Glutamatergic neuron (in vitro differentiated cells): ENCODE measurements at regions not wholly inside any gene's neighbourhood (a gene's known extent, or its start where the extent isn't known, plus 50 kb on each side); places are given as distances from the start of the nearest gene placed in this dataset.

ENCODE experiments used
- DNase-seq: peaks from one replicate; pipeline ENCODE4 v3.0.0; 2022
- H3K27ac Mint-ChIP-seq: one replicate; pipeline ENCODE4 v1.8.0; 2020; ENCODE audit warnings: mild to moderate bottlenecking, mixed read lengths, inconsistent platforms; ENCODE audit not compliant: unreplicated experiment
- H3K27me3 Mint-ChIP-seq: one replicate; pipeline ENCODE4 v1.8.0; 2020; ENCODE audit warnings: mild to moderate bottlenecking, moderate library complexity, mixed read lengths, inconsistent platforms; ENCODE audit not compliant: unreplicated experiment
- H3K36me3 Mint-ChIP-seq: one replicate; pipeline ENCODE4 v1.8.0; 2020; ENCODE audit warnings: mild to moderate bottlenecking, mixed read lengths, inconsistent platforms; ENCODE audit not compliant: unreplicated experiment
- H3K4me1 Mint-ChIP-seq: one replicate; pipeline ENCODE4 v1.8.0; 2020; ENCODE audit warnings: mild to moderate bottlenecking, low read depth, mixed read lengths, inconsistent platforms; ENCODE audit not compliant: unreplicated experiment
- H3K4me3 Mint-ChIP-seq: one replicate; pipeline ENCODE4 v1.8.0; 2020; ENCODE audit warnings: mild to moderate bottlenecking, mixed read lengths, inconsistent platforms; ENCODE audit not compliant: unreplicated experiment
- H3K9me3 Mint-ChIP-seq: one replicate; pipeline ENCODE4 v1.8.0; 2020; ENCODE audit warnings: mild to moderate bottlenecking, moderate library complexity, mixed read lengths, inconsistent platforms; ENCODE audit not compliant: unreplicated experiment
- TF ChIP-seq, protein P1 (sequence below): fragments of 200-600 bp; sonication (generic); IDR thresholded peaks from one replicate; pipeline ENCODE4 v1.5.0; 2021; ENCODE audit not compliant: partially characterized antibody, unreplicated experiment

GRCh38 chr9:11443631-11444030 lies 830.8 kb upstream of the PTPRD start:
- H3K36me3 Mint-ChIP-seq: peaks cover 4% of the 10 kb centered on the region

GRCh38 chr9:11457825-11458790 lies 845.3 kb upstream of the PTPRD start:
- Mint-ChIP-seq H3K4me1 (peaks cover 38% of the 10 kb centered on the region), H3K36me3 (no peaks in the 10 kb centered on the region), H3K27me3 (peaks cover 7% of the 10 kb centered on the region), H3K4me3 (peak overlapping the region; percentile 78), H3K27ac (peak overlapping the region; percentile 93), H3K9me3 (peaks cover 8% of the 10 kb centered on the region)
- peak; percentile 77 for DNase-seq
- TF ChIP-seq, protein P1, sequence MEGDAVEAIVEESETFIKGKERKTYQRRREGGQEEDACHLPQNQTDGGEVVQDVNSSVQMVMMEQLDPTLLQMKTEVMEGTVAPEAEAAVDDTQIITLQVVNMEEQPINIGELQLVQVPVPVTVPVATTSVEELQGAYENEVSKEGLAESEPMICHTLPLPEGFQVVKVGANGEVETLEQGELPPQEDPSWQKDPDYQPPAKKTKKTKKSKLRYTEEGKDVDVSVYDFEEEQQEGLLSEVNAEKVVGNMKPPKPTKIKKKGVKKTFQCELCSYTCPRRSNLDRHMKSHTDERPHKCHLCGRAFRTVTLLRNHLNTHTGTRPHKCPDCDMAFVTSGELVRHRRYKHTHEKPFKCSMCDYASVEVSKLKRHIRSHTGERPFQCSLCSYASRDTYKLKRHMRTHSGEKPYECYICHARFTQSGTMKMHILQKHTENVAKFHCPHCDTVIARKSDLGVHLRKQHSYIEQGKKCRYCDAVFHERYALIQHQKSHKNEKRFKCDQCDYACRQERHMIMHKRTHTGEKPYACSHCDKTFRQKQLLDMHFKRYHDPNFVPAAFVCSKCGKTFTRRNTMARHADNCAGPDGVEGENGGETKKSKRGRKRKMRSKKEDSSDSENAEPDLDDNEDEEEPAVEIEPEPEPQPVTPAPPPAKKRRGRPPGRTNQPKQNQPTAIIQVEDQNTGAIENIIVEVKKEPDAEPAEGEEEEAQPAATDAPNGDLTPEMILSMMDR: no peak

More at GRCh38 chr9:11443631-11444030, 830.8 kb upstream of the PTPRD start:
- H3K9me3 Mint-ChIP-seq: no peaks in the 10 kb centered on the region
- H3K27ac Mint-ChIP-seq: no peak overlapping the region
- TF ChIP-seq, protein P1: no peak
- DNase-seq: no peak
- H3K27me3 Mint-ChIP-seq: no peaks in the 10 kb centered on the region
- H3K4me1 Mint-ChIP-seq: no peaks in the 10 kb centered on the region
- H3K4me3 Mint-ChIP-seq: no peak overlapping the region

GRCh38 chr9:11469745-11470144 lies 856.9 kb upstream of the PTPRD start:
- no peak overlapping the region for H3K27ac Mint-ChIP-seq
- no peaks in the 10 kb centered on the region for H3K36me3 Mint-ChIP-seq
- H3K9me3 Mint-ChIP-seq: peaks cover under 1% of the 10 kb centered on the region
- H3K4me1 Mint-ChIP-seq: peaks cover 2% of the 10 kb centered on the region
- no peaks in the 10 kb centered on the region for H3K27me3 Mint-ChIP-seq
- TF ChIP-seq, protein P1: no peak
- DNase-seq: no peak
- no peak overlapping the region for H3K4me3 Mint-ChIP-seq

- TF ChIP-seq, protein P1: no peak
- Mint-ChIP-seq H3K27me3 (no peaks in the 10 kb centered on the region), H3K9me3 (no peaks in the 10 kb centered on the region)
Measured at GRCh38 chr9:11471321-11471720, 858.5 kb upstream of the PTPRD start.

DNA sequence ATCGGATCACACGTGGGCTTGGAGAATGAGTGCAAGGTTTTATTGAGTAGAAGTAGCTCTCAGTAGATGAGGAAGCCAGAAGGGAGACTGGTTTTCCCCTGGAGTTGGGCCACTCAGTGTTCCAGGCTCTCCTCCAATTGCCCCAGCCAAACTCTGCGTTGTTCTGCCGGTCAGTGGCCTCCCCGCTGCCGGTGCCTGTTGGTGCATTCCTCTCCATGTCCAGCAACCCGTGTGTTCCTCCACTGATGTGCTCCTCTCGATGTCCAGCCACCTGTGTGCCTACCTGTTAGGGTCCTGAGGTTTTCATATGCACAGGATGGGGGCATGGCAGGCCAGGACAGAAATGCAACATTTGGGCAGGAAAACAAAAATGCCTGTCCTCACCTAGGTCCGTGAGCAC lies 888.0 kb upstream of the PTPRD start:
- DNase-seq: no peak
- Mint-ChIP-seq H3K27me3 (no peaks in the 10 kb centered on the region), H3K9me3 (no peaks in the 10 kb centered on the region), H3K4me3 (no peak overlapping the region), H3K4me1 (peaks cover 2% of the 10 kb centered on the region), H3K36me3 (no peaks in the 10 kb centered on the region), H3K27ac (no peak overlapping the region)
- TF ChIP-seq, protein P1: no peak

More at GRCh38 chr9:11471321-11471720, 858.5 kb upstream of the PTPRD start:
- peaks cover 2% of the 10 kb centered on the region for H3K4me1 Mint-ChIP-seq
- no peaks in the 10 kb centered on the region for H3K36me3 Mint-ChIP-seq
- H3K27ac Mint-ChIP-seq: no peak overlapping the region
- H3K4me3 Mint-ChIP-seq: no peak overlapping the region
- DNase-seq: peak; percentile 16
